Suppressor macrophage treated with lipopolysaccharide for 4 hours (primary cell): ENCODE measurements at regions not wholly inside any gene's neighbourhood (a gene's known extent, or its start where the extent isn't known, plus 50 kb on each side); places are given as distances from the start of the nearest gene placed in this dataset.

Experiments used
- DNase-seq: peaks from one replicate; pipeline ENCODE4 v3.0.0-alpha.2; 2020

GRCh38 chr10:128222332-128222849 lies 96.2 kb upstream of the MKI67 start:
- no peak for DNase-seq

GRCh38 chr10:128230401-128230800 lies 104.2 kb upstream of the MKI67 start:
- peak; percentile 22 for DNase-seq

GRCh38 chr10:128233422-128233821 lies 107.2 kb upstream of the MKI67 start:
- DNase-seq = no peak

DNA sequence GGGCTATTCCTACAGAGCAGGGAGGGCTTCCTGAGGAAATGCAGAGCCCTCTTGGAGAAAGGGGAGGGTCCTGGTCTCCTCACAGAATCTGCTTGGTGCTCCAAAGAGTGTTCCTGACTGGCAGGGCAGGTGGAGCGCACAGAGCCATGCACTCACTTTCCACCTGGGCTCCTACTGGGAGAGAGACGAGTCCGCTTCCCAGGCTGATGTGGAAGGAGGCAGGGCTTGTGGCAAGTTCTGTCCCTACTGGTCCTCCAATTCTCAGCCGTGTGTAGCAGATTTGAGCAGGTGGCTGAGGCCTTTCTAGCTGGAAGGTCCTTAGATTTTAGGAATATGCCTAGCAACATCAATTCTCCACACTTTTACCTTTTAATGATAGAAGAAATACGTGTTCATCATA lies 111.5 kb upstream of the MKI67 start:
- no peak for DNase-seq

DNA sequence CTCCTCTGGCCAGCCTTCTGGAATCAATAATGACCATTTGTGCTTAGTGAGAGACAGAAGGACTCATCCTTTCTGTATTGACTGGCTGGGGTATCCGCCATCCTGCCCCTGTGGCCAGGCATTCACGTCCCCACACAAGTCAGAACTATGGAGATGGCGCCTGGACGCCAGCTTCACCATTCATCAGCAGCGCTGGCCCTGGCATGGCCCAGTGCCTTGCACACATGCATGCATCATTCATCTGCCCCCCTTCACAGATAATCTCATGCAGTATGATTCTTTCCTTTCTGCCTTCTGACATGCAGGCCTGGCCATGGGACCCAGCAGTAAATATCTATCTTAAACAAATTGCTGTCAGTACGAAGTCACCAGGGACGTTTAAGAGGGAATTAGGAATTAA lies 114.8 kb upstream of the MKI67 start:
- DNase-seq = no peak

GRCh38 chr10:128242641-128243040 lies 116.4 kb upstream of the MKI67 start:
- DNase-seq = no peak

DNA sequence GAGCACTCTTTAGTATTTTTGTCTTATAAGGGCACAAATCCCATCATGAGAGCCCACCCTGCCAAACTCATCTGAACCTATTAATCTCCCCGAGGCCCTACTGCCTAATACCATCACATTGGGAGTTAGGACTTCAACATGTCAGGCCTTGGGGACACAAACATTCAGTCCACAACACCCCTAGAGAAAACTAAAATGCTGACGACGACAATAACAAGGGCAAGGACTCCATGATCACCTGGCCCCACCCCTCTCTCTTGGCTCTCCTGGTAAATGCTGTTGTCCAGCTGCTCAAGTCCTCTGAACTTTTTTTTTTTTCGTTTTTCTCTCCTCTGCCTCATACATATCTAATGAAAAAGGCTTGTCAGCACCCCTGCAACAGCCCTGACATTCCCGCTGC lies 118.8 kb upstream of the MKI67 start:
- DNase-seq = no peak

DNA sequence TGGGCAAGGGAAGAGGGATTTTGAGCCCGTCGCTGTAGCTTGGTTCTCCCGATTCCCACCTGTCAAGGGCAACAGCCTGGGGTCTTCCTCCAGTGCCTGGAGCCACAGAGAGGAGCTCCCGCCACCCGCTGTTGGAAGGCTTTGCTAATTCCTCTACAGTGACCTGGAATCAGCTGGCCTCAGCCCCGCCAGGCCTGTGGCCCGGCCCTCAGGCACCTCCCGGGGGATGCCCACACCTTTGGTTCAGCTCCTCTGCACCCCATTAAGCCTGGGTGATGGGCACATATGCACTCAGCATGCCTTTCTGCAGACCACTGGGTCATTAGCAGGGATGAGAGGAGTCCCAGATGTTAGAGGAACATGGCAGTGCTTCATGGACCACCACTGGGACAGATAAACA lies 121.4 kb upstream of the MKI67 start:
- DNase-seq = no peak

GRCh38 chr10:128254476-128254875 lies 128.3 kb upstream of the MKI67 start:
- DNase-seq = peak; percentile 57

DNA sequence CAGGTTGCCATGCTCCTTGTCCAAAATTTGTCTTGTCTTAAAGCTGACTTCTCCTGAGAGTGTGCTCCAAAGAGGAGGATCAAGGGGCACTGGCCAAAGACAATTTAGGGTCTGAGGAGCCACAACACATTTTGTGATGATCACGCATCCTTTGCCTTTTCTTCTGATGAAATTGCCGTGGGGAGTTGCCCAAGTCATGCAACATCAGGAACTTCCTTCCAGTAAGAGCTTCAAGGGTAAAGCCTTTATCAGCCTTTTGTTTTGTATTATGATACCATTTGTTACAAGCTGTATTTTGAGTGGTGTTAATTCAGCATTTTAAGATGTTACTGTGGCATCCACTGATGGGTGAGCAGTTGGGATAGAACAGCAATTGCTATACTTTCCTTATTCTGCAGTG lies 131.2 kb upstream of the MKI67 start:
- DNase-seq = peak; percentile 71

DNA sequence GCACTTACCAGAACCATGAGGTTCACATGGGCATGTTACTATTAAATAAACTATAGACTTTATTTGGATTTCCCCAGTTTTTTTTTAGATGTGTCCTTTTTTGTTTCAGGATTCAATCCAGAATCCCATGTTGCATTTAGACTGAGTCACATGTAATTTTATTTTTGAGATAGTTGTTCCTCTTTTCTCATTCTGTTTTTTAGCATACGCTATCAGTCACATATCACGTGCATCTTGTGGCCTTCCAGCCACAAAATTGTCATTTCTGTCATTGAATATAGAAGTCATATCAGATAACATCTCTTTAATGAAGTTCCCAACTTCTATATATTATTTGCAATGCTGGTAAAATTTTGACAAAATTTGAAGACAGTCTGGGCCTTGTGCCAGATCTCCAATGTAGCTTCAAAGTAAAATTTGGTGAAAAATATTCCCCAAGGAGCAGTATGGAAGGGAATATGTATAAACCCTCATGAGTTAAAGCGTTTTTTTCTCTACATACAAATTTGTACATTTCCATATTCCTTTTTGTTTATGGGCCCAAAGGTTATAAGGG lies 132.3 kb upstream of the MKI67 start:
- DNase-seq = peak; percentile 66

DNA sequence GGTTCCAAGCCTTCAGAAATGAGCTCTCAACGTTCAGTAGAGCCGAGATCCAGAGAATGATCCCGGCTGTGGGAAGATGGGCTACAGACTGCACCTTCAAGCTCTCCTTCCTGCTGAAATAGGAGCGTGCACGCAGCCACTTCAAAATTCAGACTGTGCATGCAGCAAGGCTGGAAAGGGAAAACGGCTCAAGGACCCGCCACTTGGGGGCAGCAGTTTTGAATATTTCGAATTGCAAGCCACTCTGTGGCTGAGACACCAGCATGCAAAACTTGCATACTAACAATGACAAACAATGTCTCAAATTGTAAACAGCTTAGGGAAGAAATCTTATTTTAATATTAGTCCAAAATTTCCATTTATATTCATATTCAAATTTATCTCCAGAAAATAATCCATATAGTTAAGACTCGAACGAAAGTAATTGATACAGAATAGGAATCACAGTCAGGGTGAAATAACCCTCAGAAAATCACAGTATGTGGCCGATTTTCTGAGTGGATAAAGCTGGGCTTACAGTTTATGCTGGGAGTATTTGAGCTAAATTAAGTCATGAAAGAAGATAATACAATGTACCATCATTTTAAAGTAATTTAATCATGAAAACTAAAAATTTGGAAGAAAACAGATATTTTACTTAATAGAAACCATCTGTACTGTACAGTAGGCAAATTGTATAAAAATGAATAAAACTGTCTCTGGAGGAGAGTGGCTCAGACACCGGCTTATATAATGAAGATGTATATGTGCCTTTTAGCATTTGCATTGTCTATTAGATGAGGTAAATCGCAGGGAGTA lies 137.9 kb upstream of the MKI67 start:
- peak; percentile 61 for DNase-seq

GRCh38 chr10:128265596-128265995 lies 139.4 kb upstream of the MKI67 start:
- DNase-seq = no peak

DNA sequence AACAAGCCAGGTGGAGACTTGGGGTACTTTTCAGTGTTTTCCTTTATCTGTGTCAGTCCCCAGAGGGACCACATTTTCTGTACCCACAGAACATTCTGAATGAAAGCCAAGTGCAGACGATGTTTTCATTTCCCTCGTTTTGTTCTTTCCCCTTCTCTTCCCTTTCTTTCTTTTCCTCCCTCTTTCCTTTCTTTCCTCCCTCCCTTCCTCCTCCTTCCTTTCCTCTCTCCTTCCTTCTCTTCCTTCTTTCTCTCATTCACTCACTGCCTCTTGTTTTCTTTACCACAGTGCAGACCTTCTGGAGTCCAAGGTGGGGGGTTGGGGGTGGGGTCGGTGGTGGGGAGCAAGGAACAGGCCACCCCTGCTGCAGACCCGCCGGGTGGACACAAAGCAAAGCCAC lies 141.4 kb upstream of the MKI67 start:
- no peak for DNase-seq

- peak; percentile 46 for DNase-seq
These were observed 141.9 kb upstream of the MKI67 start for GRCh38 chr10:128268015-128268722.

DNA sequence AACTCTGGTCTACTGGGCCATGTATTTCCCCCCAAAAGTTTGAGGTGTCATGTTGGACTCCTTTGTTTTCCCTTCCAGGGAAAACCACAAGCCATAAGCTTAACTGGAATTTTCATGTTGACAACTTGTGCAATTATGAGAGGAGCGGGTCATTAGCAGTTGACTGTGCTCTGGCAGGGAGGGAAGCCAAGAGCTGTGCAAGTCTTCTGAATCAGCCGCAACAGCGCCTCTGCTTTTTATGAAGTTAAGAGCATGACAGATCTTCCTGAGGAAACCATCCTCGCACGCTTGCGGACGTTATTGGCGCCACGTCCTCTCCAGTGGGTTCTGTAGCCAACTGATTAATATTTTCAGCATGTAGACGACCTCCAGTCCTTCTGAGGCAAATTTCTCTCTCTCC lies 148.7 kb upstream of the MKI67 start:
- peak; percentile 54 for DNase-seq

- peak; percentile 7 for DNase-seq
These were observed 149.4 kb upstream of the MKI67 start for GRCh38 chr10:128275388-128276177.

- DNase-seq = no peak
These were observed 151.1 kb upstream of the MKI67 start for GRCh38 chr10:128277267-128277840.

GRCh38 chr10:128278362-128278761 lies 152.1 kb upstream of the MKI67 start:
- no peak for DNase-seq

DNA sequence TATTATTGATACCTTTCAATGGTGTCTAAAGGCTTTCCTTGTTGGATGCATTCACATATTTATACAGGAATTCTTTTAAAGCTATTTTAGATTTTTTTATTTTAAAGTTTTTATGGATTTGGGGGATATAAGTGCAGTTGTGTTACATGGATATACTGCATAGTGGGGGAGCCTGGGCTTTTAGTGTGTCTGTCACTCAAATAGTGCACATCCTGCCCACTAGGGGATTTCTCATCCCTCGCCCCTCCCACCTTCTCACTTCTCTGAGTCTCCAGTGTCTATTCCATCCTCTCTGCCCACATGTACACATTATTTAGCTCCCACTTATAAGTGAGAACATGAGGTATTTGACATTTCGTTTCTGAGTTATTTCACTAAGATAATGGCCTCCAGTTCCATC lies 154.0 kb upstream of the MKI67 start:
- no peak for DNase-seq

DNA sequence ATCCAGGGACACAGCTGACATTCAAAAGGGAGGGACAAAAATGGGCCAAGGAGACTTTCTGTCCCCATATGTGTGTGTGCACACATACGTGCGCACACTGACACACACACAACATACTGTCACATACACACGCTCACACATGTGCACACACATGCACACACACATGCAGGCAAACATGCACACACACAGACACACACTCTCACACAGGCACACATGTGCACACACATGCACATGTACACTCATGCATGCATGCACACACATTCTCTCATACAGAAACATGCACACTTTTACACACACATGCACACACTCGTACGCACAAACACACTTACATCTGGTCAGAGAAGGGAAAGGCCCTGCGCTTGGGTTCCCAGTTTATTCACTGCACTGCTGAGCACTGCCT lies 155.1 kb upstream of the MKI67 start:
- DNase-seq = no peak

GRCh38 chr10:128281861-128282260 lies 155.6 kb upstream of the MKI67 start:
- DNase-seq = no peak
